Activated naive CD4-positive, alpha-beta T cell treated with anti-CD3 and anti-CD28 coated beads for 36 hours (primary cell): ENCODE measurements at regions not wholly inside any gene's neighbourhood (a gene's known extent, or its start where the extent isn't known, plus 50 kb on each side); places are given as distances from the start of the nearest gene placed in this dataset.

ENCODE experiments used
- CTCF ChIA-PET: fragments of 350-600 bp; sonication (Branson Sonifier 250); formaldehyde crosslinking; loops from one replicate; lab custom pipeline; 2021; ENCODE audit warnings: antibody characterized with exemption; lab: Charles Lee
- DNase-seq: peaks from one replicate; pipeline ENCODE4 v3.0.0-alpha.2; 2020
- H3K27ac Mint-ChIP-seq: one replicate; pipeline ENCODE4 v1.8.0; 2021; ENCODE audit warnings: mild to moderate bottlenecking, mixed read lengths
- H3K27me3 Mint-ChIP-seq: one replicate; pipeline ENCODE4 v1.8.0; 2021; ENCODE audit warnings: low read depth, mixed read lengths
- H3K36me3 Mint-ChIP-seq: one replicate; pipeline ENCODE4 v1.8.0; 2021; ENCODE audit warnings: low read depth, mixed read lengths
- H3K4me1 Mint-ChIP-seq: one replicate; pipeline ENCODE4 v1.8.0; 2021; ENCODE audit warnings: low read depth, mixed read lengths
- H3K4me3 Mint-ChIP-seq: one replicate; pipeline ENCODE4 v1.8.0; 2021; ENCODE audit warnings: mild to moderate bottlenecking, moderate library complexity, mixed read lengths
- H3K9me3 Mint-ChIP-seq: one replicate; pipeline ENCODE4 v1.8.0; 2021; ENCODE audit warnings: mixed read lengths
- intact Hi-C: fragments of 100-400 bp; cut with micrococcal nuclease; formaldehyde crosslinking; loops from one replicate; pipeline ENCODE4 v1.15.1; 2023

- CTCF ChIA-PET, result no interaction called here
- Mint-ChIP-seq H3K4me3 (no peak overlapping the region), H3K36me3 (no peaks in the 10 kb centered on the region), H3K27me3 (peaks cover 6% of the 10 kb centered on the region), H3K27ac (no peak overlapping the region), H3K9me3 (no peaks in the 10 kb centered on the region), H3K4me1 (no peaks in the 10 kb centered on the region)
- DNase-seq, result no peak
- intact Hi-C loops, result no loop called here
These were observed 305.4 kb upstream of the ROPN1 start for GRCh38 chr3:124297062-124297980.

GRCh38 chr3:124298301-124298700 lies 306.4 kb upstream of the ROPN1 start:
- Mint-ChIP-seq H3K36me3 (no peaks in the 10 kb centered on the region), H3K9me3 (no peaks in the 10 kb centered on the region), H3K4me3 (no peak overlapping the region), H3K4me1 (no peaks in the 10 kb centered on the region), H3K27ac (no peak overlapping the region), H3K27me3 (peaks cover 6% of the 10 kb centered on the region)
- DNase-seq, result no peak
- intact Hi-C loops, result no loop called here
- CTCF ChIA-PET, result no interaction called here

GRCh38 chr3:124298951-124299350 lies 307.0 kb upstream of the ROPN1 start:
- Mint-ChIP-seq H3K27ac (no peak overlapping the region), H3K4me3 (no peak overlapping the region), H3K27me3 (peaks cover 10% of the 10 kb centered on the region), H3K9me3 (no peaks in the 10 kb centered on the region), H3K4me1 (no peaks in the 10 kb centered on the region), H3K36me3 (no peaks in the 10 kb centered on the region)
- CTCF ChIA-PET, result no interaction called here
- no peak for DNase-seq
- intact Hi-C loops, result no loop called here

GRCh38 chr3:124299831-124300230 lies 307.9 kb upstream of the ROPN1 start:
- intact Hi-C loops, result no loop called here
- no peak overlapping the region for H3K4me3 Mint-ChIP-seq
- H3K4me1 Mint-ChIP-seq, result no peaks in the 10 kb centered on the region
- no peaks in the 10 kb centered on the region for H3K36me3 Mint-ChIP-seq
- no peak overlapping the region for H3K27ac Mint-ChIP-seq
- CTCF ChIA-PET, result interaction anchor here (0.6 kb wide), 1 partner anchor 196 kb away, joined by 3 read pairs; no protein-coding TSS in a partner anchor
- no peak for DNase-seq
- no peaks in the 10 kb centered on the region for H3K9me3 Mint-ChIP-seq
- peaks cover 10% of the 10 kb centered on the region for H3K27me3 Mint-ChIP-seq

GRCh38 chr3:124300416-124300815 lies 308.5 kb upstream of the ROPN1 start:
- no peaks in the 10 kb centered on the region for H3K4me1 Mint-ChIP-seq
- DNase-seq, result no peak
- no peak overlapping the region for H3K27ac Mint-ChIP-seq
- H3K27me3 Mint-ChIP-seq, result peaks cover 10% of the 10 kb centered on the region
- no peaks in the 10 kb centered on the region for H3K9me3 Mint-ChIP-seq
- no peaks in the 10 kb centered on the region for H3K36me3 Mint-ChIP-seq
- no peak overlapping the region for H3K4me3 Mint-ChIP-seq
- CTCF ChIA-PET, result interaction anchor here (0.6 kb wide), 1 partner anchor 196 kb away, joined by 3 read pairs; no protein-coding TSS in a partner anchor
- intact Hi-C loops, result no loop called here

GRCh38 chr3:124303305-124303910 lies 311.5 kb upstream of the ROPN1 start:
- Mint-ChIP-seq H3K9me3 (peaks cover 11% of the 10 kb centered on the region), H3K36me3 (no peaks in the 10 kb centered on the region), H3K27ac (no peak overlapping the region), H3K27me3 (peaks cover 8% of the 10 kb centered on the region), H3K4me3 (no peak overlapping the region), H3K4me1 (no peaks in the 10 kb centered on the region)
- CTCF ChIA-PET, result no interaction called here
- DNase-seq, result no peak
- intact Hi-C loops, result no loop called here

- no peak for DNase-seq
- peaks cover 11% of the 10 kb centered on the region for H3K9me3 Mint-ChIP-seq
- H3K4me3 Mint-ChIP-seq, result no peak overlapping the region
- H3K27ac Mint-ChIP-seq, result no peak overlapping the region
- intact Hi-C loops, result no loop called here
- CTCF ChIA-PET, result no interaction called here
- H3K36me3 Mint-ChIP-seq, result no peaks in the 10 kb centered on the region
- H3K27me3 Mint-ChIP-seq, result peaks cover 4% of the 10 kb centered on the region
- H3K4me1 Mint-ChIP-seq, result no peaks in the 10 kb centered on the region
These were observed 314.7 kb upstream of the ROPN1 start for GRCh38 chr3:124306665-124307064.

- Mint-ChIP-seq H3K4me3 (no peak overlapping the region), H3K36me3 (no peaks in the 10 kb centered on the region), H3K27me3 (peaks cover 3% of the 10 kb centered on the region), H3K27ac (no peak overlapping the region), H3K9me3 (no peaks in the 10 kb centered on the region), H3K4me1 (no peaks in the 10 kb centered on the region)
- intact Hi-C loops, result no loop called here
- CTCF ChIA-PET, result no interaction called here
- no peak for DNase-seq
These were observed 321.7 kb upstream of the ROPN1 start for GRCh38 chr3:124313621-124314020.

- Mint-ChIP-seq H3K36me3 (no peaks in the 10 kb centered on the region), H3K27me3 (peaks cover 3% of the 10 kb centered on the region), H3K27ac (no peak overlapping the region), H3K4me3 (no peak overlapping the region), H3K9me3 (no peaks in the 10 kb centered on the region), H3K4me1 (no peaks in the 10 kb centered on the region)
- CTCF ChIA-PET, result no interaction called here
- no peak for DNase-seq
- intact Hi-C loops, result no loop called here
These were observed 323.5 kb upstream of the ROPN1 start for GRCh38 chr3:124315215-124316033.

GRCh38 chr3:124316034-124316287 lies 324.0 kb upstream of the ROPN1 start:
- intact Hi-C loops, result no loop called here
- CTCF ChIA-PET, result no interaction called here
- Mint-ChIP-seq H3K36me3 (no peaks in the 10 kb centered on the region), H3K9me3 (no peaks in the 10 kb centered on the region), H3K4me1 (no peaks in the 10 kb centered on the region), H3K27me3 (peaks cover 3% of the 10 kb centered on the region), H3K4me3 (no peak overlapping the region), H3K27ac (no peak overlapping the region)
- no peak for DNase-seq

- DNase-seq, result no peak
- CTCF ChIA-PET, result interaction anchor here (1.3 kb wide), 1 partner anchor 248 kb away, joined by 4 read pairs; no protein-coding TSS in a partner anchor
- Mint-ChIP-seq H3K4me1 (no peaks in the 10 kb centered on the region), H3K27ac (no peak overlapping the region), H3K9me3 (no peaks in the 10 kb centered on the region), H3K27me3 (peaks cover 5% of the 10 kb centered on the region), H3K4me3 (no peak overlapping the region), H3K36me3 (no peaks in the 10 kb centered on the region)
- intact Hi-C loops, result no loop called here
These were observed 326.1 kb upstream of the ROPN1 start for GRCh38 chr3:124318014-124318413.

- CTCF ChIA-PET, result interaction anchor here (0.6 to 1.3 kb wide), 3 partner anchors 25 to 247 kb away, joined by 3 to 4 read pairs (median 3); no protein-coding TSS in a partner anchor
- intact Hi-C loops, result no loop called here
- H3K4me3 Mint-ChIP-seq, result no peak overlapping the region
- DNase-seq, result no peak
- H3K27me3 Mint-ChIP-seq, result peaks cover 5% of the 10 kb centered on the region
- H3K9me3 Mint-ChIP-seq, result no peaks in the 10 kb centered on the region
- H3K36me3 Mint-ChIP-seq, result no peaks in the 10 kb centered on the region
- no peaks in the 10 kb centered on the region for H3K4me1 Mint-ChIP-seq
- H3K27ac Mint-ChIP-seq, result no peak overlapping the region
These were observed 326.7 kb upstream of the ROPN1 start for GRCh38 chr3:124318656-124319055.
